IMR-90 (cell line): ENCODE measurements at regions not wholly inside any gene's neighbourhood (a gene's known extent, or its start where the extent isn't known, plus 50 kb on each side); places are given as distances from the start of the nearest gene placed in this dataset.

Experiments
- ATAC-seq: fragments of 200-7000 bp; cut with Tn5 transposase; 2 replicates; pipeline ENCODE4 v1.9.1; 2020; ENCODE audit warnings: low read depth, mild to moderate bottlenecking, moderate library complexity
- BruUV-seq: library from RNA; stranded (reverse); fragments of 400-500 nt; replicated peaks from 2 replicates; lab custom pipeline; 2021; lab: Mats Ljungman, UMichigan
- CTCF ChIA-PET: fragments of 300-600 bp; formaldehyde crosslinking; extraction: SDS; loops from one replicate; lab custom pipeline; 2021; ENCODE audit warnings: antibody characterized with exemption; lab: Yijun Ruan, JAX
- POLR2A ChIA-PET: fragments of 300-600 bp; sonication (Branson Sonifier 250); formaldehyde crosslinking; loops from one replicate; lab custom pipeline; 2022; ENCODE audit warnings: antibody characterized with exemption; ENCODE audit not compliant: unreplicated experiment; lab: Charles Lee
- DNase-seq: peaks from one replicate; pipeline ENCODE4 v3.0.0; 2013
- H2AFZ ChIP-seq: replicated peaks from 2 replicates; pipeline ENCODE3; 2013; ENCODE audit warnings: low read length, mild to moderate bottlenecking; ENCODE audit not compliant: poor library complexity
- H2AK5ac ChIP-seq: 2 replicates; pipeline ENCODE4 v1.6.1; 2013; ENCODE audit warnings: low read depth, low read length, inconsistent platforms
- H2AK9ac ChIP-seq: replicated peaks from 2 replicates; pipeline ENCODE3; 2013; ENCODE audit warnings: mild to moderate bottlenecking, low read depth, low read length, moderate library complexity; ENCODE audit not compliant: poor library complexity
- H2BK120ac ChIP-seq: 2 replicates; pipeline ENCODE4 v1.6.1; 2013; ENCODE audit warnings: low read depth, low read length, inconsistent platforms
- H2BK15ac ChIP-seq: 3 replicates; pipeline ENCODE4 v1.6.1; 2013; ENCODE audit warnings: low read depth, low read length, inconsistent platforms
- H2BK20ac ChIP-seq: 2 replicates; pipeline ENCODE4 v1.6.1; 2013; ENCODE audit warnings: low read depth, mild to moderate bottlenecking, inconsistent platforms, low read length, moderate library complexity
- H2BK5ac ChIP-seq: 2 replicates; pipeline ENCODE4 v1.6.1; 2013; ENCODE audit warnings: mild to moderate bottlenecking, low read depth, low read length, inconsistent platforms; ENCODE audit not compliant: poor library complexity, severe bottlenecking
- H3K14ac ChIP-seq: replicated peaks from 2 replicates; pipeline ENCODE4 v1.6.1; 2013; ENCODE audit warnings: low read depth, low read length, inconsistent platforms
- H3K18ac ChIP-seq: 2 replicates; pipeline ENCODE4 v1.6.1; 2013; ENCODE audit warnings: low read depth, low read length, control low read depth
- H3K23ac ChIP-seq: 2 replicates; pipeline ENCODE4 v1.6.1; 2013; ENCODE audit warnings: low read depth, low read length, inconsistent platforms
- H3K27ac ChIP-seq: 2 replicates; pipeline ENCODE4 v1.5.1; 2013; ENCODE audit warnings: mild to moderate bottlenecking, control low read depth, low read length; ENCODE audit not compliant: insufficient read depth
- H3K27me3 ChIP-seq: 2 replicates; pipeline ENCODE4 v1.6.1; 2013; ENCODE audit warnings: low read length; ENCODE audit not compliant: control insufficient read depth, insufficient read depth
- H3K36me3 ChIP-seq: 2 replicates; pipeline ENCODE4 v1.6.1; 2013; ENCODE audit warnings: low read length, mixed read lengths; ENCODE audit not compliant: control insufficient read depth, insufficient read depth
- H3K4ac ChIP-seq: 2 replicates; pipeline ENCODE4 v1.6.1; 2013; ENCODE audit warnings: low read depth, low read length, inconsistent platforms
- H3K4me1 ChIP-seq: 2 replicates; pipeline ENCODE4 v1.6.1; 2013; ENCODE audit warnings: low read length, mixed read lengths; ENCODE audit not compliant: control insufficient read depth, insufficient read depth
- H3K4me2 ChIP-seq: 2 replicates; pipeline ENCODE4 v1.6.1; 2013; ENCODE audit warnings: low read depth, mild to moderate bottlenecking, control low read depth, low read length, moderate library complexity
- H3K4me3 ChIP-seq: 2 replicates; pipeline ENCODE4 v1.5.1; 2013; ENCODE audit warnings: low read depth, mild to moderate bottlenecking, control low read depth, low read length, moderate library complexity; ENCODE audit not compliant: insufficient read depth
- H3K56ac ChIP-seq: 2 replicates; pipeline ENCODE4 v1.6.1; 2013; ENCODE audit warnings: low read length, inconsistent platforms; ENCODE audit not compliant: insufficient read depth; ENCODE audit errors: extremely low read depth
- H3K79me1 ChIP-seq, 2 experiments: 2 replicates each; pipeline ENCODE4 v1.6.1; 2013; ENCODE audit warnings: low read length in 2 of 2, inconsistent platforms in 1 of 2, low read depth in 1 of 2
- H3K9ac ChIP-seq: 2 replicates; pipeline ENCODE4 v1.6.1; 2013; ENCODE audit warnings: low read depth, low read length, control low read depth
- H3K9me1 ChIP-seq: 2 replicates; pipeline ENCODE4 v1.6.1; 2013; ENCODE audit warnings: low read length, inconsistent platforms; ENCODE audit not compliant: insufficient read depth
- H3K9me3 ChIP-seq: 2 replicates; pipeline ENCODE4 v1.6.1; 2013; ENCODE audit warnings: low read length; ENCODE audit not compliant: control insufficient read depth, insufficient read depth
- H4K20me1 ChIP-seq: 2 replicates; pipeline ENCODE4 v1.6.1; 2013; ENCODE audit warnings: low read length, inconsistent platforms; ENCODE audit not compliant: insufficient read depth
- H4K5ac ChIP-seq: 2 replicates; pipeline ENCODE4 v1.6.1; 2013; ENCODE audit warnings: mild to moderate bottlenecking, low read depth, low read length, control low read depth
- H4K8ac ChIP-seq, 2 experiments: 2 replicates each; pipeline ENCODE4 v1.6.1; 2013; ENCODE audit warnings: low read depth in 2 of 2, low read length in 2 of 2, control low read depth in 1 of 2, inconsistent platforms in 1 of 2
- H4K91ac ChIP-seq: 2 replicates; pipeline ENCODE4 v1.6.1; 2013; ENCODE audit warnings: low read depth, low read length, inconsistent platforms; ENCODE audit not compliant: insufficient read depth
- BHLHE40 ChIP-seq: fragments of 150-350 bp; IDR thresholded peaks from 2 replicates; pipeline ENCODE4 v1.6.1; 2016; ENCODE audit warnings: mild to moderate bottlenecking, low read depth, low read length
- CEBPB ChIP-seq: IDR thresholded peaks from 2 replicates; pipeline ENCODE4 v1.6.1; 2012; ENCODE audit warnings: low read depth, low read length, improper control_type of control experiment
- CHD1 ChIP-seq: IDR thresholded peaks from 2 replicates; pipeline ENCODE4 v1.6.1; 2012; ENCODE audit warnings: low read depth, low read length, improper control_type of control experiment
- CTCF ChIP-seq: conservative IDR thresholded peaks from 2 replicates; pipeline ENCODE4 v1.5.1; 2012; ENCODE audit warnings: mild to moderate bottlenecking, low read depth, low read length, improper control_type of control experiment
- FOS ChIP-seq: fragments of 150-350 bp; IDR thresholded peaks from 2 replicates; pipeline ENCODE4 v1.6.1; 2016; ENCODE audit warnings: low read depth, low read length
- MAFK ChIP-seq: IDR thresholded peaks from 2 replicates; pipeline ENCODE4 v1.6.1; 2012; ENCODE audit warnings: low read depth, low read length, improper control_type of control experiment
- MAZ ChIP-seq: IDR thresholded peaks from 2 replicates; pipeline ENCODE4 v1.6.1; 2012; ENCODE audit warnings: low read depth, mild to moderate bottlenecking, low read length, improper control_type of control experiment, moderate library complexity, borderline replicate concordance
- MXI1 ChIP-seq: IDR thresholded peaks from 2 replicates; pipeline ENCODE4 v1.6.1; 2012; ENCODE audit warnings: low read depth, mild to moderate bottlenecking, low read length, moderate library complexity, borderline replicate concordance
- NFE2L2 ChIP-seq: fragments of 150-350 bp; IDR thresholded peaks from 2 replicates; pipeline ENCODE4 v1.6.1; 2016; ENCODE audit warnings: low read depth, mild to moderate bottlenecking, low read length
- POLR2A ChIP-seq: IDR thresholded peaks from 2 replicates; pipeline ENCODE4 v1.6.1; 2012; ENCODE audit warnings: mild to moderate bottlenecking, low read depth, low read length
- RAD21 ChIP-seq: IDR thresholded peaks from 2 replicates; pipeline ENCODE4 v1.6.1; 2012; ENCODE audit warnings: low read length, improper control_type of control experiment
- RCOR1 ChIP-seq: IDR thresholded peaks from 2 replicates; pipeline ENCODE4 v1.6.1; 2012; ENCODE audit warnings: mild to moderate bottlenecking, low read length, improper control_type of control experiment; ENCODE audit not compliant: insufficient replicate concordance
- RFX5 ChIP-seq: IDR thresholded peaks from 2 replicates; pipeline ENCODE4 v1.8.0; 2012; ENCODE audit warnings: low read depth, mild to moderate bottlenecking, low read length, moderate library complexity
- SMC3 ChIP-seq: fragments of 150-350 bp; IDR thresholded peaks from 2 replicates; pipeline ENCODE4 v1.6.1; 2016; ENCODE audit warnings: low read depth, mild to moderate bottlenecking, antibody characterized with exemption, low read length, moderate library complexity
- WGBS, 2 experiments: methylation state at CpG; one replicate each; pipeline versions ENCODE4 v1.1.5 to v1.1.7; 2013; ENCODE audit warnings: missing lambda C conversion rate in 2 of 2; ENCODE audit not compliant: insufficient read length in 1 of 2; ENCODE audit errors: extremely low coverage in 2 of 2; 5-methylcytosine and 5-hydroxymethylcytosine counted together
- dilution Hi-C: fragments of 300-500 bp; cut with HindIII; formaldehyde crosslinking; loops from one replicate; pipeline ENCODE4 v1.14.3; 2018; ENCODE audit warnings: low sequenced_read_pairs; ENCODE audit not compliant: unreplicated experiment
- in situ Hi-C: fragments of 300-500 bp; cut with MboI; formaldehyde crosslinking; loops from 3 replicates; pipeline ENCODE4 v1.14.3; 2019; ENCODE audit warnings: low sequenced_read_pairs, inconsistent platforms, mixed read lengths
- intact Hi-C: fragments of 100-400 bp; cut with micrococcal nuclease; formaldehyde crosslinking; loops from 2 replicates; pipeline ENCODE4 v1.10.0; 2022
- TF ChIP-seq, protein P1 (sequence below): fragments of 150-350 bp; IDR thresholded peaks from 2 replicates; pipeline ENCODE4 v1.6.1; 2017; ENCODE audit warnings: mild to moderate bottlenecking, antibody characterized with exemption, low read length, low read depth

- H2AFZ ChIP-seq = no peak overlapping the region
- intact Hi-C loops (no loop called here), dilution Hi-C loops (no loop called here), in situ Hi-C loops (no loop called here)
- no CpG with 5 or more reads among the region's 7 CpGs for WGBS, 2 experiments
- no peak overlapping the region for H2AK9ac ChIP-seq
- H3K4ac ChIP-seq = no peak overlapping the region
- H3K14ac ChIP-seq = no peak overlapping the region
- H3K36me3 ChIP-seq = no peaks in the 10 kb centered on the region
- no peaks in the 10 kb centered on the region for H3K9me1 ChIP-seq
- no peak overlapping the region for H2BK120ac ChIP-seq
- no peaks in the 10 kb centered on the region for H3K9me3 ChIP-seq
- TF ChIP-seq, protein P1, sequence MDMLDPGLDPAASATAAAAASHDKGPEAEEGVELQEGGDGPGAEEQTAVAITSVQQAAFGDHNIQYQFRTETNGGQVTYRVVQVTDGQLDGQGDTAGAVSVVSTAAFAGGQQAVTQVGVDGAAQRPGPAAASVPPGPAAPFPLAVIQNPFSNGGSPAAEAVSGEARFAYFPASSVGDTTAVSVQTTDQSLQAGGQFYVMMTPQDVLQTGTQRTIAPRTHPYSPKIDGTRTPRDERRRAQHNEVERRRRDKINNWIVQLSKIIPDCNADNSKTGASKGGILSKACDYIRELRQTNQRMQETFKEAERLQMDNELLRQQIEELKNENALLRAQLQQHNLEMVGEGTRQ = no peak
- TF ChIP-seq SMC3 = no peak
- no peak for TF ChIP-seq MAZ
- no peak for TF ChIP-seq BHLHE40
- TF ChIP-seq RCOR1 = no peak
- TF ChIP-seq MXI1 = no peak
- no peak for TF ChIP-seq CTCF
- no peak for TF ChIP-seq NFE2L2
- TF ChIP-seq RAD21 = no peak
- no peak for TF ChIP-seq FOS
- no peak for TF ChIP-seq CHD1
- no peak for TF ChIP-seq MAFK
- TF ChIP-seq RFX5 = no peak
- no peak for TF ChIP-seq CEBPB
- TF ChIP-seq POLR2A = no peak
- H4K91ac ChIP-seq = no peak overlapping the region
- ATAC-seq (no peak), DNase-seq (no peak)
- H3K27me3 ChIP-seq = no peaks in the 10 kb centered on the region
- no TSS peak for BruUV-seq
- no peak overlapping the region for H3K23ac ChIP-seq
- H4K8ac ChIP-seq = no peak overlapping the region
- no peak overlapping the region for H3K56ac ChIP-seq
- no peaks in the 10 kb centered on the region for H4K20me1 ChIP-seq
- H3K9ac ChIP-seq = no peak overlapping the region
- no peaks in the 10 kb centered on the region for H3K4me1 ChIP-seq
- no peak overlapping the region for H2BK20ac ChIP-seq
- H3K79me1 ChIP-seq = no peaks in the 10 kb centered on the region
- H3K18ac ChIP-seq = no peak overlapping the region
- CTCF ChIA-PET = no interaction called here
- H3K4me2 ChIP-seq = no peak overlapping the region
- no peak overlapping the region for H2BK5ac ChIP-seq
- no peak overlapping the region for H2BK15ac ChIP-seq
- H3K4me3 ChIP-seq = no peak overlapping the region
- no peak overlapping the region for H4K5ac ChIP-seq
- POLR2A ChIA-PET = no interaction called here
- H3K27ac ChIP-seq = no peak overlapping the region
- no peak overlapping the region for H2AK5ac ChIP-seq
Measured at GRCh38 chr5:100270023-100270771, 265.0 kb upstream of the FAM174A start.
